ENCODE measurements at regions not wholly inside any gene's neighbourhood (a gene's known extent, or its start where the extent isn't known, plus 50 kb on each side); places are given as distances from the start of the nearest gene placed in this dataset.
"Not testable (repeated sequence)": the region's sequence is repeated elsewhere in the genome, so short reads cannot be mapped to it uniquely, and the experiment has no call there.

GRCh38 chr4:148837571-148837970, 395.4 kb upstream of the NR3C2 start:
- not testable (repeated sequence) for TF ChIP-seq EZH2 (IDR thresholded peaks at IDR 0.05; ENCODE audit: insufficient read depth, poor library complexity, severe bottlenecking); EZH2phosphoT487 (IDR thresholded peaks at IDR 0.05; ENCODE audit: insufficient read depth, low read depth)
